ENCODE measurements at regions not wholly inside any gene's neighbourhood (a gene's known extent, or its start where the extent isn't known, plus 50 kb on each side); places are given as distances from the start of the nearest gene placed in this dataset.

- no peak for TF ChIP-seq EZH2 (IDR thresholded peaks at IDR 0.05; ENCODE audit: borderline replicate concordance, low read depth, low read length, poor library complexity, severe bottlenecking)
- no peak for TF ChIP-seq CTCF (conservative IDR thresholded peaks at IDR 0.05; ENCODE audit: low read depth, low read length)
These were observed 1309.8 kb upstream of the NRXN1 start for GRCh38 chr2:52341732-52342131.
